GM23338 (cell line): ENCODE measurements at regions not wholly inside any gene's neighbourhood (a gene's known extent, or its start where the extent isn't known, plus 50 kb on each side); places are given as distances from the start of the nearest gene placed in this dataset.

ENCODE experiments used
- ATAC-seq: fragments of 200-7000 bp; cut with Tn5 transposase; 3 replicates; pipeline ENCODE4 v1.9.1; 2020
- DNase-seq: peaks from one replicate; pipeline ENCODE4 v3.0.0-alpha.2; 2015; ENCODE audit warnings: low spot score
- H2AFZ ChIP-seq: fragments of 200-600 bp; sonication (generic); 2 replicates; pipeline ENCODE4 v1.8.0; 2016; ENCODE audit warnings: antibody characterized with exemption, mild to moderate bottlenecking, moderate library complexity
- H3F3A ChIP-seq: fragments of 200-600 bp; sonication (generic); replicated peaks from 2 replicates; pipeline ENCODE4 v1.8.0; 2017; ENCODE audit warnings: antibody characterized with exemption, mixed run types, low read depth
- H3K27ac ChIP-seq: fragments of 200-600 bp; sonication (generic); 2 replicates; pipeline ENCODE4 v1.6.1; 2016; ENCODE audit warnings: low read depth
- H3K27me3 ChIP-seq: fragments of 200-600 bp; sonication (generic); 2 replicates; pipeline ENCODE4 v1.8.0; 2016; ENCODE audit warnings: mild to moderate bottlenecking, mixed run types, moderate library complexity; ENCODE audit not compliant: insufficient read depth
- H3K36me3 ChIP-seq: fragments of 200-600 bp; sonication (generic); 2 replicates; pipeline ENCODE4 v1.8.0; 2016; ENCODE audit warnings: mild to moderate bottlenecking; ENCODE audit not compliant: insufficient read depth
- H3K4me1 ChIP-seq: fragments of 200-600 bp; sonication (generic); 2 replicates; pipeline ENCODE4 v1.8.0; 2016; ENCODE audit warnings: mild to moderate bottlenecking, moderate library complexity; ENCODE audit not compliant: insufficient read depth
- H3K4me2 ChIP-seq: fragments of 200-600 bp; sonication (generic); 2 replicates; pipeline ENCODE4 v1.7.1; 2017; ENCODE audit warnings: mixed run types
- H3K4me3 ChIP-seq: fragments of 200-600 bp; sonication (generic); 2 replicates; pipeline ENCODE4 v1.6.1; 2016; ENCODE audit warnings: mixed run types
- H3K79me2 ChIP-seq: fragments of 200-600 bp; sonication (generic); replicated peaks from 2 replicates; pipeline ENCODE4 v1.8.0; 2017; ENCODE audit warnings: mild to moderate bottlenecking; ENCODE audit not compliant: insufficient read depth
- H3K9me2 ChIP-seq: fragments of 200-600 bp; sonication (generic); 2 replicates; pipeline ENCODE4 v1.8.0; 2017; ENCODE audit not compliant: insufficient read depth
- H4K20me1 ChIP-seq: fragments of 200-600 bp; sonication (generic); replicated peaks from 2 replicates; pipeline ENCODE4 v1.8.0; 2017; ENCODE audit warnings: mild to moderate bottlenecking; ENCODE audit not compliant: insufficient read depth
- H3K27ac Mint-ChIP-seq: 2 replicates; pipeline ENCODE4 v1.8.0; 2020; ENCODE audit warnings: inconsistent platforms, mild to moderate bottlenecking, moderate library complexity, mixed read lengths
- H3K27me3 Mint-ChIP-seq: 3 replicates; pipeline ENCODE4 v1.8.0; 2022; ENCODE audit warnings: low read depth, mild to moderate bottlenecking, moderate library complexity, mixed read lengths, inconsistent platforms; ENCODE audit not compliant: insufficient read depth, poor library complexity
- H3K36me3 Mint-ChIP-seq: 3 replicates; pipeline ENCODE4 v1.8.0; 2021; ENCODE audit warnings: low read depth, mild to moderate bottlenecking, inconsistent platforms, moderate library complexity, mixed read lengths
- H3K4me1 Mint-ChIP-seq: 3 replicates; pipeline ENCODE4 v1.8.0; 2020; ENCODE audit warnings: mild to moderate bottlenecking, inconsistent platforms, mixed read lengths
- H3K4me3 Mint-ChIP-seq: 3 replicates; pipeline ENCODE4 v1.8.0; 2021; ENCODE audit warnings: moderate library complexity, mild to moderate bottlenecking, inconsistent platforms, mixed read lengths
- H3K9me3 Mint-ChIP-seq: 3 replicates; pipeline ENCODE4 v1.8.0; 2020; ENCODE audit warnings: moderate library complexity, mild to moderate bottlenecking, inconsistent platforms, mixed read lengths
- CREB1 ChIP-seq: fragments of 250-450 bp; sonication (Bioruptor Pico); IDR thresholded peaks from 2 replicates; pipeline ENCODE4 v1.5.0; 2020; ENCODE audit warnings: low read depth, mild to moderate bottlenecking, moderate library complexity
- ETS1 ChIP-seq: IDR thresholded peaks from 2 replicates; pipeline ENCODE4 v1.6.1; 2016; ENCODE audit warnings: antibody characterized with exemption
- EZH2 ChIP-seq: fragments of 200-600 bp; sonication (generic); IDR thresholded peaks from one replicate; pipeline ENCODE4 v1.8.0; 2017; ENCODE audit warnings: antibody characterized with exemption, mild to moderate bottlenecking, low read depth; ENCODE audit not compliant: unreplicated experiment
- EZH2phosphoT487 ChIP-seq: fragments of 200-600 bp; sonication (generic); IDR thresholded peaks from one replicate; pipeline ENCODE4 v1.8.1; 2018; ENCODE audit warnings: antibody characterized with exemption; ENCODE audit not compliant: unreplicated experiment
- JUNB ChIP-seq: IDR thresholded peaks from one replicate; pipeline ENCODE4 v1.6.1; 2016; ENCODE audit warnings: antibody characterized with exemption; ENCODE audit not compliant: unreplicated experiment
- NANOG ChIP-seq: IDR thresholded peaks from 2 replicates; pipeline ENCODE4 v1.6.1; 2016; ENCODE audit warnings: antibody characterized with exemption, borderline replicate concordance
- POLR2AphosphoS5 ChIP-seq: IDR thresholded peaks from 2 replicates; pipeline ENCODE4 v1.6.1; 2016; ENCODE audit warnings: antibody characterized with exemption, low read depth
- REST ChIP-seq: IDR thresholded peaks from one replicate; pipeline ENCODE4 v1.6.1; 2018; ENCODE audit warnings: antibody characterized with exemption; ENCODE audit not compliant: unreplicated experiment
- STAT1 ChIP-seq: IDR thresholded peaks from one replicate; pipeline ENCODE4 v1.6.1; 2016; ENCODE audit warnings: antibody characterized with exemption; ENCODE audit not compliant: unreplicated experiment
- ZNF114 ChIP-seq: fragments of 250-450 bp; sonication (Bioruptor Pico); IDR thresholded peaks from 2 replicates; pipeline ENCODE4 v1.5.0; 2020; ENCODE audit warnings: mild to moderate bottlenecking, moderate library complexity
- ZNF331 ChIP-seq: fragments of 250-450 bp; sonication (Bioruptor Pico); IDR thresholded peaks from 2 replicates; pipeline ENCODE4 v1.5.0; 2020; ENCODE audit warnings: low read depth, mild to moderate bottlenecking, moderate library complexity
- TF ChIP-seq, protein P1 (sequence below): fragments of 250-450 bp; sonication (Bioruptor Pico); IDR thresholded peaks from 2 replicates; pipeline ENCODE4 v1.5.0; 2020; ENCODE audit warnings: mild to moderate bottlenecking, moderate library complexity
- TF ChIP-seq, protein P2 (sequence below), 2 experiments: fragments of 200-600 bp in 1 of 2; sonication (generic) in 1 of 2; conservative IDR thresholded peaks; 2 replicates each; pipeline versions ENCODE4 v1.5.1 to v1.6.1; 2016 to 2017; ENCODE audit warnings: antibody characterized with exemption in 2 of 2, low read depth in 2 of 2, mild to moderate bottlenecking in 2 of 2, moderate library complexity in 1 of 2

DNA sequence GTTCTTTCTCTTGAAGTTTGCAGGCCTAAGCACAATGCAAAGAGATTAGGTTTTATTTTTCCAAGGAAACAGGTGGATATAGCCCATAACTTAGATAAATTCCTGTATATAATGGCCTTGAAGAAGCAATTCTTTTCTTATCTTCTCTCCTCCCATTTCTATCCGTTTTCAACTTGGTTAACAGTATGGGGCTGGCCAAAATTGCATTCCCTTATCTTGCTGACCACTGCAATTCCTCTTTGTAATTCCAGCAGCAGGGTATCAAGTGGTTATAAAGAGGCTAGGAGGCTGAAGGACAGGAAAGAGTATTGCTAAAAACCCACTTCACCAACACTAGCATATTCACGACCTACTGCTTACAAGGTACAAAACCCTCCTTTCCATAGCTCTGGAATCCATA is 643.5 kb upstream of the ID4 start:
- Mint-ChIP-seq H3K36me3 (no peaks in the 10 kb centered on the region), H3K9me3 (no peaks in the 10 kb centered on the region; the same call in 1 of the 3 replicates), H3K27ac (no peak overlapping the region), H3K4me1 (peaks cover 9% of the 10 kb centered on the region; the same call in 1 of the 3 replicates), H3K27me3 (peaks cover 1% of the 10 kb centered on the region), H3K4me3 (no peak overlapping the region)
- ATAC-seq (no peak), DNase-seq (no peak)
- H3K4me2 ChIP-seq = no peak overlapping the region
- no peaks in the 10 kb centered on the region for H3K9me2 ChIP-seq
- H3K36me3 ChIP-seq = no peaks in the 10 kb centered on the region
- H3K4me1 ChIP-seq = no peaks in the 10 kb centered on the region
- H3F3A ChIP-seq = no peaks in the 10 kb centered on the region
- H4K20me1 ChIP-seq = no peaks in the 10 kb centered on the region
- no peak overlapping the region for H2AFZ ChIP-seq
- H3K27me3 ChIP-seq = no peaks in the 10 kb centered on the region
- H3K4me3 ChIP-seq = no peak overlapping the region
- H3K79me2 ChIP-seq = no peaks in the 10 kb centered on the region
- no peak overlapping the region for H3K27ac ChIP-seq
- no peak for TF ChIP-seq POLR2AphosphoS5
- TF ChIP-seq ETS1 = no peak
- no peak for TF ChIP-seq ZNF331 (CRISPR knock-in tag)
- TF ChIP-seq ZNF114 (CRISPR knock-in tag) = no peak
- TF ChIP-seq, protein P1, sequence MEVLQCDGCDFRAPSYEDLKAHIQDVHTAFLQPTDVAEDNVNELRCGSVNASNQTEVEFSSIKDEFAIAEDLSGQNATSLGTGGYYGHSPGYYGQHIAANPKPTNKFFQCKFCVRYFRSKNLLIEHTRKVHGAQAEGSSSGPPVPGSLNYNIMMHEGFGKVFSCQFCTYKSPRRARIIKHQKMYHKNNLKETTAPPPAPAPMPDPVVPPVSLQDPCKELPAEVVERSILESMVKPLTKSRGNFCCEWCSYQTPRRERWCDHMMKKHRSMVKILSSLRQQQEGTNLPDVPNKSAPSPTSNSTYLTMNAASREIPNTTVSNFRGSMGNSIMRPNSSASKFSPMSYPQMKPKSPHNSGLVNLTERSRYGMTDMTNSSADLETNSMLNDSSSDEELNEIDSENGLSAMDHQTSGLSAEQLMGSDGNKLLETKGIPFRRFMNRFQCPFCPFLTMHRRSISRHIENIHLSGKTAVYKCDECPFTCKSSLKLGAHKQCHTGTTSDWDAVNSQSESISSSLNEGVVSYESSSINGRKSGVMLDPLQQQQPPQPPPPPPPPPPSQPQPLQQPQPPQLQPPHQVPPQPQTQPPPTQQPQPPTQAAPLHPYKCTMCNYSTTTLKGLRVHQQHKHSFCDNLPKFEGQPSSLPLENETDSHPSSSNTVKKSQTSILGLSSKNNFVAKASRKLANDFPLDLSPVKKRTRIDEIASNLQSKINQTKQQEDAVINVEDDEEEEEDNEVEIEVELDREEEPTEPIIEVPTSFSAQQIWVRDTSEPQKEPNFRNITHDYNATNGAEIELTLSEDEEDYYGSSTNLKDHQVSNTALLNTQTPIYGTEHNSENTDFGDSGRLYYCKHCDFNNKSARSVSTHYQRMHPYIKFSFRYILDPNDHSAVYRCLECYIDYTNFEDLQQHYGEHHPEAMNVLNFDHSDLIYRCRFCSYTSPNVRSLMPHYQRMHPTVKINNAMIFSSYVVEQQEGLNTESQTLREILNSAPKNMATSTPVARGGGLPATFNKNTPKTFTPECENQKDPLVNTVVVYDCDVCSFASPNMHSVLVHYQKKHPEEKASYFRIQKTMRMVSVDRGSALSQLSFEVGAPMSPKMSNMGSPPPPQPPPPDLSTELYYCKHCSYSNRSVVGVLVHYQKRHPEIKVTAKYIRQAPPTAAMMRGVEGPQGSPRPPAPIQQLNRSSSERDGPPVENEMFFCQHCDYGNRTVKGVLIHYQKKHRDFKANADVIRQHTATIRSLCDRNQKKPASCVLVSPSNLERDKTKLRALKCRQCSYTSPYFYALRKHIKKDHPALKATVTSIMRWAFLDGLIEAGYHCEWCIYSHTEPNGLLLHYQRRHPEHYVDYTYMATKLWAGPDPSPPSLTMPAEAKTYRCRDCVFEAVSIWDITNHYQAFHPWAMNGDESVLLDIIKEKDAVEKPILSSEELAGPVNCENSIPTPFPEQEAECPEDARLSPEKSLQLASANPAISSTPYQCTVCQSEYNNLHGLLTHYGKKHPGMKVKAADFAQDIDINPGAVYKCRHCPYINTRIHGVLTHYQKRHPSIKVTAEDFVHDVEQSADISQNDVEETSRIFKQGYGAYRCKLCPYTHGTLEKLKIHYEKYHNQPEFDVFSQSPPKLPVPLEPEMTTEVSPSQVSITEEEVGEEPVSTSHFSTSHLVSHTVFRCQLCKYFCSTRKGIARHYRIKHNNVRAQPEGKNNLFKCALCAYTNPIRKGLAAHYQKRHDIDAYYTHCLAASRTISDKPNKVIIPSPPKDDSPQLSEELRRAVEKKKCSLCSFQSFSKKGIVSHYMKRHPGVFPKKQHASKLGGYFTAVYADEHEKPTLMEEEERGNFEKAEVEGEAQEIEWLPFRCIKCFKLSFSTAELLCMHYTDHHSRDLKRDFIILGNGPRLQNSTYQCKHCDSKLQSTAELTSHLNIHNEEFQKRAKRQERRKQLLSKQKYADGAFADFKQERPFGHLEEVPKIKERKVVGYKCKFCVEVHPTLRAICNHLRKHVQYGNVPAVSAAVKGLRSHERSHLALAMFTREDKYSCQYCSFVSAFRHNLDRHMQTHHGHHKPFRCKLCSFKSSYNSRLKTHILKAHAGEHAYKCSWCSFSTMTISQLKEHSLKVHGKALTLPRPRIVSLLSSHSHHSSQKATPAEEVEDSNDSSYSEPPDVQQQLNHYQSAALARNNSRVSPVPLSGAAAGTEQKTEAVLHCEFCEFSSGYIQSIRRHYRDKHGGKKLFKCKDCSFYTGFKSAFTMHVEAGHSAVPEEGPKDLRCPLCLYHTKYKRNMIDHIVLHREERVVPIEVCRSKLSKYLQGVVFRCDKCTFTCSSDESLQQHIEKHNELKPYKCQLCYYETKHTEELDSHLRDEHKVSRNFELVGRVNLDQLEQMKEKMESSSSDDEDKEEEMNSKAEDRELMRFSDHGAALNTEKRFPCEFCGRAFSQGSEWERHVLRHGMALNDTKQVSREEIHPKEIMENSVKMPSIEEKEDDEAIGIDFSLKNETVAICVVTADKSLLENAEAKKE (CRISPR knock-in tag) = no peak
- TF ChIP-seq NANOG = no peak
- TF ChIP-seq EZH2phosphoT487 = no peak
- TF ChIP-seq STAT1 = no peak
- TF ChIP-seq JUNB = no peak
- no peak for TF ChIP-seq CREB1
- TF ChIP-seq EZH2 = no peak
- TF ChIP-seq, protein P2, sequence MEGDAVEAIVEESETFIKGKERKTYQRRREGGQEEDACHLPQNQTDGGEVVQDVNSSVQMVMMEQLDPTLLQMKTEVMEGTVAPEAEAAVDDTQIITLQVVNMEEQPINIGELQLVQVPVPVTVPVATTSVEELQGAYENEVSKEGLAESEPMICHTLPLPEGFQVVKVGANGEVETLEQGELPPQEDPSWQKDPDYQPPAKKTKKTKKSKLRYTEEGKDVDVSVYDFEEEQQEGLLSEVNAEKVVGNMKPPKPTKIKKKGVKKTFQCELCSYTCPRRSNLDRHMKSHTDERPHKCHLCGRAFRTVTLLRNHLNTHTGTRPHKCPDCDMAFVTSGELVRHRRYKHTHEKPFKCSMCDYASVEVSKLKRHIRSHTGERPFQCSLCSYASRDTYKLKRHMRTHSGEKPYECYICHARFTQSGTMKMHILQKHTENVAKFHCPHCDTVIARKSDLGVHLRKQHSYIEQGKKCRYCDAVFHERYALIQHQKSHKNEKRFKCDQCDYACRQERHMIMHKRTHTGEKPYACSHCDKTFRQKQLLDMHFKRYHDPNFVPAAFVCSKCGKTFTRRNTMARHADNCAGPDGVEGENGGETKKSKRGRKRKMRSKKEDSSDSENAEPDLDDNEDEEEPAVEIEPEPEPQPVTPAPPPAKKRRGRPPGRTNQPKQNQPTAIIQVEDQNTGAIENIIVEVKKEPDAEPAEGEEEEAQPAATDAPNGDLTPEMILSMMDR (conservative IDR thresholded peaks at IDR 0.05; ENCODE audit: low read depth in 2 of 2) = no peak
- no peak for TF ChIP-seq REST
